ENCODE measurements at regions not wholly inside any gene's neighbourhood (a gene's known extent, or its start where the extent isn't known, plus 50 kb on each side); places are given as distances from the start of the nearest gene placed in this dataset.

DNA sequence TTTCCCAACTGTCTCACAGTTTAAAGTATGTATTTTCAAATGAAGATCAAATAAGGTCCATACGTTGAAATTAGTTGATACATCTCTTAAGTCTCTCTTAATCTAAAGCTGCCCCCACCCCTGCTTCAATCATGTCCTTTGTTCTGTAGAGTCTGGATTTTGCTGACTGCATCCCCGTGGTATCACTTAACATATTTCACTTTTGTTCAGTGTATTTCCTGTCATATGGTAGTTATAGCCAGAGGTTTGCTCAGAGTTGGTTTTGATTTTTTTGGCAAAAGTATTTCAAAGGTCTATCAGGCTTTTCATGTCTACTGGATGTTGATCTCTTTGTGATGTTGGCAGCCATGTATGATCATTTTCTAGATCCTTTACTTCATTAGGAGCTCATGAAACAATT, 54.4 kb upstream of the ARID5B start:
- Mint-ChIP-seq H3K36me3 (peaks cover 3% of the 10 kb centered on the region), H3K4me3 (no peak overlapping the region), H3K9me3 (no peaks in the 10 kb centered on the region), H3K27me3 (peaks cover 1% of the 10 kb centered on the region), H3K4me1 (peaks cover 2% of the 10 kb centered on the region), H3K27ac (no peak overlapping the region)
- DNase-seq (ENCODE audit: low spot score in 2 of 2) (no peak), ATAC-seq (ENCODE audit: low read depth) (no peak)

DNA sequence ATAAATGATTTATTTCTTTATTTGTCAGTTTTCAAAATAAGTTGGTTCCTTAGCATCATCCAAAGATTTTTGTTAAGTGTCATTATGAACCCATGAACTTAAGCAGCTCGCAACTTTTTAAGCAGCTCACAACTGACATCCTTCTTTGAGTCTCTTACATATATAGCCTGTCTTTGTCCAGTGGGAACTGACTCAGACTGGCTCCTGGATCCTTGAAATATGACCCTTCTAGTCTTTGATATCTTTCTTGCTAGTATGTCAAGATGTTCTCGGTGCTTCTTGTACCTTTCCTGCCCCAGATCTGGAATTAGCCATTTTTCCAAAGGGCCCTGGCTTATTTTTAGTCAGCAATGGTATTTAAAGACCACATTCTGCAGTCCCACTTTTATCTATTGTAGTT, 53.9 kb upstream of the ARID5B start:
- peaks cover 2% of the 10 kb centered on the region for H3K4me1 Mint-ChIP-seq
- no peaks in the 10 kb centered on the region for H3K9me3 Mint-ChIP-seq
- peaks cover 1% of the 10 kb centered on the region for H3K27me3 Mint-ChIP-seq
- H3K27ac Mint-ChIP-seq: no peak overlapping the region
- H3K36me3 Mint-ChIP-seq: peaks cover 3% of the 10 kb centered on the region
- ATAC-seq (ENCODE audit: low read depth) (no peak), DNase-seq (ENCODE audit: low spot score in 2 of 2) (no peak)
- no peak overlapping the region for H3K4me3 Mint-ChIP-seq

DNA sequence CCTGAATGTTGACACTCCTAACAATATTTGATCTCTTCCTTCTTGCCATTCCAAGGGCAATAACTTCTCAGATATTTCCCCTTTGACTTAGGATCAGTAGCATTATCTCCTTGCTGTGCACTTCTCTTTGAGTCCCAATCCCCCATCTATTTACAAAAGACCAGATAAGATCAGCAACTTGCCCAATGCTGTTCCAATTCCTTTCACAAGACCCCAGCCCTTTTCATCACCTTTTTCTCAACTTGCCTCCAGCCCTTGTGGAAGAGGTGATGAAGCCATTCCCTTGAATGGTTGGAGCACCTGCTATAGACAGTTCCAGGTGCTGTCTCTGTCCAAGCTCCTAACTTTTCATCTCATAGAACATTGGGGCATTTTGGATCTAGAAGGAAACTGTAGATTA, 51.1 kb upstream of the ARID5B start:
- ATAC-seq (ENCODE audit: low read depth) (no peak), DNase-seq (ENCODE audit: low spot score in 2 of 2) (no peak)
- Mint-ChIP-seq H3K4me1 (peaks cover 4% of the 10 kb centered on the region), H3K27me3 (peaks cover 1% of the 10 kb centered on the region), H3K27ac (no peak overlapping the region), H3K4me3 (no peak overlapping the region), H3K36me3 (peaks cover 3% of the 10 kb centered on the region), H3K9me3 (no peaks in the 10 kb centered on the region)

All from memory B cell (primary cell).